DOHH2 (cell line): ENCODE measurements at regions not wholly inside any gene's neighbourhood (a gene's known extent, or its start where the extent isn't known, plus 50 kb on each side); places are given as distances from the start of the nearest gene placed in this dataset.

Experiments used
- CTCF ChIP-seq: fragments of 200-600 bp; sonication (generic); IDR thresholded peaks from one replicate; pipeline ENCODE4 v1.5.1; 2014; ENCODE audit warnings: antibody characterized with exemption, mild to moderate bottlenecking, low read depth, low read length; ENCODE audit not compliant: poor library complexity, severe bottlenecking
- EZH2phosphoT487 ChIP-seq: fragments of 200-600 bp; sonication (generic); IDR thresholded peaks from 2 replicates; pipeline ENCODE4 v1.6.1; 2017; ENCODE audit warnings: borderline replicate concordance, mild to moderate bottlenecking, antibody characterized with exemption, low read length, moderate library complexity, mixed read lengths

GRCh38 chr14:38330275-38330674, 74.4 kb upstream of the CLEC14A start:
- TF ChIP-seq CTCF (no peak), EZH2phosphoT487 (no peak)
